ENCODE measurements at regions not wholly inside any gene's neighbourhood (a gene's known extent, or its start where the extent isn't known, plus 50 kb on each side); places are given as distances from the start of the nearest gene placed in this dataset.
A peak's percentile ranks its signal among the peaks of the same experiment; 100 is the strongest.

DNA sequence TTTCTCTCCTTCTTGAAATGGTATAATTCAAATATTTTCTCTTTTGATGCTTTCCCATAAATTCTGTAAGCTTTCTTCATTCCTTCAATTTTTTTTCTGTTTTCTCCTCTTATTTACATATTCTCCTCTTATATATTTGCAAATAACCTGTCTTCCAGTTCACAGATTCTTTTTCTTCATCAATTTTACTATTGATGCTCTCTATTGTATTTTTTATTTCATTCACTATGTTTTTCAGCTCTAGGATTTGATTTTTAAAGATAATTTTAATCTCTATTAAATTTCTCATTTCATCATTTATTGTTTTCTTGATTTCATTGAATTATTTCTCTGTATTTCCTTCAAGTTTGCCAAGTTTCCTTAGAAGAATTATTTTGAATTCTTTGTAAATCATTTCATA lies 54.0 kb upstream of the PRPS1L1 start:
- intact Hi-C loops (cut with micrococcal nuclease) = no loop called here
- no peak for DNase-seq (ENCODE audit: unreplicated experiment)
- Mint-ChIP-seq H3K9me3 (ENCODE audit: unreplicated experiment) (peaks cover 9% of the 10 kb centered on the region), H3K4me3 (ENCODE audit: unreplicated experiment) (no peak overlapping the region), H3K36me3 (ENCODE audit: insufficient read depth, unreplicated experiment) (no peaks in the 10 kb centered on the region), H3K4me1 (ENCODE audit: insufficient read depth, unreplicated experiment) (peaks cover 6% of the 10 kb centered on the region), H3K27ac (ENCODE audit: low read depth, unreplicated experiment) (no peak overlapping the region), H3K27me3 (ENCODE audit: insufficient read depth, unreplicated experiment) (no peaks in the 10 kb centered on the region)
- BruUV-seq (replicated peaks) = no TSS peak
- ChIA-PET CTCF (interaction anchor here (0.7 kb wide), 1 partner anchor 941 kb away, joined by 3 read pairs; no protein-coding TSS in a partner anchor), POLR2A (no interaction called here)
- TF ChIP-seq, protein P1, sequence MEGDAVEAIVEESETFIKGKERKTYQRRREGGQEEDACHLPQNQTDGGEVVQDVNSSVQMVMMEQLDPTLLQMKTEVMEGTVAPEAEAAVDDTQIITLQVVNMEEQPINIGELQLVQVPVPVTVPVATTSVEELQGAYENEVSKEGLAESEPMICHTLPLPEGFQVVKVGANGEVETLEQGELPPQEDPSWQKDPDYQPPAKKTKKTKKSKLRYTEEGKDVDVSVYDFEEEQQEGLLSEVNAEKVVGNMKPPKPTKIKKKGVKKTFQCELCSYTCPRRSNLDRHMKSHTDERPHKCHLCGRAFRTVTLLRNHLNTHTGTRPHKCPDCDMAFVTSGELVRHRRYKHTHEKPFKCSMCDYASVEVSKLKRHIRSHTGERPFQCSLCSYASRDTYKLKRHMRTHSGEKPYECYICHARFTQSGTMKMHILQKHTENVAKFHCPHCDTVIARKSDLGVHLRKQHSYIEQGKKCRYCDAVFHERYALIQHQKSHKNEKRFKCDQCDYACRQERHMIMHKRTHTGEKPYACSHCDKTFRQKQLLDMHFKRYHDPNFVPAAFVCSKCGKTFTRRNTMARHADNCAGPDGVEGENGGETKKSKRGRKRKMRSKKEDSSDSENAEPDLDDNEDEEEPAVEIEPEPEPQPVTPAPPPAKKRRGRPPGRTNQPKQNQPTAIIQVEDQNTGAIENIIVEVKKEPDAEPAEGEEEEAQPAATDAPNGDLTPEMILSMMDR (IDR thresholded peaks at IDR 0.05; ENCODE audit: unreplicated experiment) = no peak

DNA sequence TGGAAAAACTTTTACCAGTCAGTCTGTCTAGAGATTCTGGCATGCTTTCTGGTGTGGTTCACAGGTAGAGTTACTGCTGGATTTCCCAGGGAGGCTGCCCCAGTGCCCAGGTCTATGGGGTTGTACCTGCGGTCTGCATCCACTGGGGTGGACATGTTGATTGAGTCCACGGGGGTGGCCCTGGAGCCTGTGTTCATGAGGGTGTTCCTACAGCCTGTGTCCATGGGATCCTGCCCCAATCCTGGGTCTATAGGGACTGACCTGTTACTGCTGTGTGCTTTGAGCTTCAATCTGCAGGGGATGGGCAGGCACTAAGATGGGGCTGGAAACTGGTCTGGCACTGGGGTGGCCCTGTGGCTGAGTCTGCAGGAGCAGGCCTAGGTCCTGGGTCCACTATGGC lies 54.5 kb upstream of the PRPS1L1 start:
- H3K36me3 Mint-ChIP-seq (ENCODE audit: insufficient read depth, unreplicated experiment) = no peaks in the 10 kb centered on the region
- no peaks in the 10 kb centered on the region for H3K27me3 Mint-ChIP-seq (ENCODE audit: insufficient read depth, unreplicated experiment)
- ChIA-PET CTCF (interaction anchor here (0.7 kb wide), 1 partner anchor 941 kb away, joined by 3 read pairs; no protein-coding TSS in a partner anchor), POLR2A (no interaction called here)
- no TSS peak for BruUV-seq (replicated peaks)
- H3K9me3 Mint-ChIP-seq (ENCODE audit: unreplicated experiment) = peaks cover 9% of the 10 kb centered on the region
- no peak overlapping the region for H3K4me3 Mint-ChIP-seq (ENCODE audit: unreplicated experiment)
- TF ChIP-seq, protein P1 (IDR thresholded peaks at IDR 0.05; ENCODE audit: unreplicated experiment) = no peak
- H3K27ac Mint-ChIP-seq (ENCODE audit: low read depth, unreplicated experiment) = no peak overlapping the region
- intact Hi-C loops (cut with micrococcal nuclease) = no loop called here
- no peak for DNase-seq (ENCODE audit: unreplicated experiment)
- peaks cover 6% of the 10 kb centered on the region for H3K4me1 Mint-ChIP-seq (ENCODE audit: insufficient read depth, unreplicated experiment)

DNA sequence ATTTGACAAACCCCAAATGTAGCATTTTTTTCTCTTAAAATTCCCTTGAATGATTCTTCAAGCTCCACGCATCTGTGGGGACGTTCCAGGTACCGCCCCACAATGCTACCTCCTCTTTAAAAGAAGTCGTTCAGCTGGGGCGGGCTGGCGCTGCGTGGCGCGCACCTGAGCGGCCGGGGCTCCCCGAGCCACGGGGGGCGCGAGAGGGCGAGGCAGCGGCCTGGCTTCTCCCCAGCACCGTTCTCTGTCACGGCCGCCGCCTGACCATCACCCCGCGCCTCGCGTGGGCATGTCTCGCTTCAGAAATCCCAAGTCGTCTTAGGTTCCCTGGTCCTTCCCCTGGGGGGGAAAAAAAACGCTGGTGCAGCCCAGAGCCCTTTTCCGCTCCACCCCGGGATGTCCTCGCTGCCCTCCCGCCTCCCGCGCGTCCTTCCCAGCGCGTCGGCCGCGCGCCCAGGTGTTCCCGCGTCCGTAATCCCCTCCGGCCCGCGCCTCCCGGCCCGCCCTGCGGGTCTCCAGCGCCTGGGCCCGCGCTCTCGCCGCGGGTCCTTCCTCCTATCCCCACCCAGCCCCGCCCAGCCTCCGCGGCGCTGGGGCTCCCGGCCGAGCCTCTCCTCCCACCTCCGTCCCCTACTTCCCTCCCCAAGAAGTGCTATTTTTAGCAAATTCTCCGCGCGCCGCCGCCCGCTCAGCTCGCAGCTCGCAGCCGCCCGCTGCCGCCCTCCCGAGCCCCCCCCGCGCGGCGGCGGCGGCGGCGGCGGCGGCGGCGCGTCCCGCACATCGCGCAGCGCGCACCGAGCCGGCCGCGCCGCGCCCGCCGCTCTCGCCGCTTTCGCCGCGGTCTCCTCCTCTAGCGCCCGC lies 58.7 kb upstream of the PRPS1L1 start:
- no peak overlapping the region for H3K27ac Mint-ChIP-seq (ENCODE audit: low read depth, unreplicated experiment)
- H3K9me3 Mint-ChIP-seq (ENCODE audit: unreplicated experiment) = peaks cover 6% of the 10 kb centered on the region
- H3K36me3 Mint-ChIP-seq (ENCODE audit: insufficient read depth, unreplicated experiment) = no peaks in the 10 kb centered on the region
- CTCF ChIA-PET = interaction anchor here (0.7 to 0.9 kb wide), 2 partner anchors 116 to 139 kb away, joined by 3 read pairs; no protein-coding TSS in a partner anchor
- TF ChIP-seq, protein P1 (IDR thresholded peaks at IDR 0.05; ENCODE audit: unreplicated experiment) = no peak
- peak overlapping the region; percentile 77 for H3K4me3 Mint-ChIP-seq (ENCODE audit: unreplicated experiment)
- peak; percentile 17 for DNase-seq (ENCODE audit: unreplicated experiment)
- no TSS peak for BruUV-seq (replicated peaks)
- no peaks in the 10 kb centered on the region for H3K27me3 Mint-ChIP-seq (ENCODE audit: insufficient read depth, unreplicated experiment)
- POLR2A ChIA-PET = no interaction called here
- peaks cover 6% of the 10 kb centered on the region for H3K4me1 Mint-ChIP-seq (ENCODE audit: insufficient read depth, unreplicated experiment)
- intact Hi-C loops (cut with micrococcal nuclease) = no loop called here

DNA sequence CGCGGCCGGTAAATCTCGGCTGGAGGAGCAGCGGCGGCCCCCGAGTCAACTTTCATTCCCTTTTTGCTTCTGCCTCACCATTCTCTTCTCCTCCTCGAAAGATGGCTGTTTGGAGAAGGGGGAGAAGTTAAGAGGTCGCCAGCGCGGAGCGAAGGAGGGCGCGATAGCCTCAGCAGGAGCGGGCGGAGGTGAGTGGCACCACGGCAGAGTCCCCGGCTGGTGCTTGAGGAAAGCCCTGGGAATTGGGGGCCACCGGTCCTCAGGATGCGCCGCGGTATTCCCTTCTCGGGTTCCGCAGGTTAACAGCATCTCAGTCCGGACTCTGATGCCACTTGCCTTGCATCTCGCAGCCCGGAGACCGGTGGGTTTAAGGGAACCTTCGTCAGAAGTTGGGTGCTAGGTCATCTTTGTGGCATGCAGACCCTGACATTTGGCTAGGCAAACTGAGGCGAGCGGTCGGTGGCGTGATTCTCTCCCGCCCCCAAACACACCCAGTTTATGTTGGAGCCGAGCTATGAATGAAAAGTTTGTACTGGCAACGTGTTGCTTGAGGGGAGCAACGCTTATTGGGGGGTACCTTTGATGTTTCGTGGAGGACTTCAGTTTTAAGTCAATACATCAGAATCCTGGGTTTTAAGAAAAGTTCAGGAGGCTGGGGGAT lies 59.5 kb upstream of the PRPS1L1 start:
- Mint-ChIP-seq H3K27me3 (ENCODE audit: insufficient read depth, unreplicated experiment) (no peaks in the 10 kb centered on the region), H3K4me1 (ENCODE audit: insufficient read depth, unreplicated experiment) (peaks cover 6% of the 10 kb centered on the region), H3K36me3 (ENCODE audit: insufficient read depth, unreplicated experiment) (no peaks in the 10 kb centered on the region), H3K9me3 (ENCODE audit: unreplicated experiment) (no peaks in the 10 kb centered on the region), H3K27ac (ENCODE audit: low read depth, unreplicated experiment) (no peak overlapping the region), H3K4me3 (ENCODE audit: unreplicated experiment) (peak overlapping the region; percentile 77)
- ChIA-PET POLR2A (no interaction called here), CTCF (no interaction called here)
- DNase-seq (ENCODE audit: unreplicated experiment) = peak; percentile 12
- intact Hi-C loops (cut with micrococcal nuclease) = no loop called here
- no TSS peak for BruUV-seq (replicated peaks)
- TF ChIP-seq, protein P1 (IDR thresholded peaks at IDR 0.05; ENCODE audit: unreplicated experiment) = no peak
